SK-N-MC (cell line): ENCODE measurements at regions not wholly inside any gene's neighbourhood (a gene's known extent, or its start where the extent isn't known, plus 50 kb on each side); places are given as distances from the start of the nearest gene placed in this dataset.

ENCODE experiments used
- DNase-seq: peaks from one replicate; pipeline ENCODE4 v3.0.0-alpha.2; 2011; ENCODE audit warnings: low read depth, low spot score
- H3K27ac ChIP-seq: fragments of 200-600 bp; sonication (generic); 2 replicates; pipeline ENCODE4 v1.5.1; 2016; ENCODE audit warnings: mixed run types
- H3K36me3 ChIP-seq: fragments of 200-600 bp; sonication (generic); 2 replicates; pipeline ENCODE4 v1.6.1; 2017; ENCODE audit warnings: antibody characterized with exemption, low read length, mixed read lengths; ENCODE audit not compliant: insufficient read depth
- H3K4me3 ChIP-seq: fragments of 200-600 bp; sonication (generic); 2 replicates; pipeline ENCODE4 v1.5.1; 2016
- H3K9ac ChIP-seq: fragments of 200-600 bp; sonication (generic); 2 replicates; pipeline ENCODE4 v1.8.0; 2017; ENCODE audit warnings: mixed run types, mixed read lengths; ENCODE audit not compliant: insufficient read length
- H3K9me3 ChIP-seq: fragments of 200-600 bp; sonication (generic); 2 replicates; pipeline ENCODE4 v1.6.1; 2017; ENCODE audit warnings: low read depth, mild to moderate bottlenecking, antibody characterized with exemption, low read length, moderate library complexity, mixed read lengths
- EZH2 ChIP-seq: fragments of 200-600 bp; sonication (generic); IDR thresholded peaks from one replicate; pipeline ENCODE4 v1.6.1; 2017; ENCODE audit warnings: antibody characterized with exemption
- FOXP2 ChIP-seq: optimal IDR thresholded peaks from 2 replicates; pipeline ENCODE3; 2011; ENCODE audit warnings: mild to moderate bottlenecking, moderate library complexity; ENCODE audit not compliant: insufficient read depth; ENCODE audit errors: extremely low read length, control extremely low read depth
- POLR2AphosphoS5 ChIP-seq: IDR thresholded peaks from 2 replicates; pipeline ENCODE4 v1.6.1; 2012; ENCODE audit warnings: mild to moderate bottlenecking, low read depth, low read length, borderline replicate concordance

DNA sequence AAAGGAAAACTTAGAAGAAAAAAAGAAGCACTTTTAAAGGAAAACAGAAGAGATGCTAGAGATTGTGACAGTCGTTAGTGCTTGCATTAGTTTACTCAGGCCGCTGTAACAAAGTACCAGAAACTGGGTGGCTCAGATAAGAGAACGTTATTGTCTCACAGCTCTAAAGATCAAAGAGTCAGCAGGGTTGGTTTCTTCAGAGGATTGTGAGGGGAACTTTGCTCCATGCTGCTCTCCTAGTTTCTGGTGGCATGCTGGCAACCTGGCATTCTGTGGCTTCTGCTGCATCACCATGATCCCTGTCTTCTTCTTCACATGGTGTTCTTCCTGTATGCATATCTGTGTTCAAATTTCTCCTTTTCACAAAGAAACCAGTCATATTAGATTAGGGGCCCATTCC is 119.4 kb upstream of the PLEKHA5 start:
- TF ChIP-seq FOXP2 (no peak), POLR2AphosphoS5 (no peak), EZH2 (no peak)
- H3K27ac ChIP-seq, result no peak overlapping the region
- DNase-seq, result no peak

DNA sequence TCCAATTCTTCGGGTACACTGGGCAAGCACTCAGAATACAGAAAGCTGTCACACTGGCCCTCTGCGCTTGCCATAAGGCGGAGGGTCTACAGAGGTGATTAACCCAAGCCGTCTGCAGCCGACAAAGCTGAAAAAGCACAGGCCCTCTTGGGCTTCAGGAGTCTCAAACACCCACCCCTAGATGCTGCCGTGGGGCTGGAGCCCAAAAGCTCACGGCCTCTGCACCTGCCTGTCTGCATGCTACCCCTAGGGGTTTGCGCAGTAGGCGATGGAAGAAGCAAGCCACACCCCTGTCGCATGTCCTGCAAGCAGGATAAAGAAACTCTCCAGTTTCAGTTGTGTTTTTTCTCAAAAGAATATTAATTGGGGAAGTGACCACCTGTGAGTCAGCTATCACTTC is 118.8 kb upstream of the PLEKHA5 start:
- Histone ChIP-seq H3K4me3 (no peak overlapping the region), H3K9ac (no peak overlapping the region), H3K27ac (no peak overlapping the region), H3K36me3 (no peaks in the 10 kb centered on the region), H3K9me3 (no peaks in the 10 kb centered on the region)
- no peak for DNase-seq
- TF ChIP-seq FOXP2 (no peak), EZH2 (no peak), POLR2AphosphoS5 (no peak)

More for the DNA sequence above, 119.4 kb upstream of the PLEKHA5 start:
- no peak overlapping the region for H3K9ac ChIP-seq
- no peaks in the 10 kb centered on the region for H3K9me3 ChIP-seq
- H3K4me3 ChIP-seq, result no peak overlapping the region
- H3K36me3 ChIP-seq, result no peaks in the 10 kb centered on the region

DNA sequence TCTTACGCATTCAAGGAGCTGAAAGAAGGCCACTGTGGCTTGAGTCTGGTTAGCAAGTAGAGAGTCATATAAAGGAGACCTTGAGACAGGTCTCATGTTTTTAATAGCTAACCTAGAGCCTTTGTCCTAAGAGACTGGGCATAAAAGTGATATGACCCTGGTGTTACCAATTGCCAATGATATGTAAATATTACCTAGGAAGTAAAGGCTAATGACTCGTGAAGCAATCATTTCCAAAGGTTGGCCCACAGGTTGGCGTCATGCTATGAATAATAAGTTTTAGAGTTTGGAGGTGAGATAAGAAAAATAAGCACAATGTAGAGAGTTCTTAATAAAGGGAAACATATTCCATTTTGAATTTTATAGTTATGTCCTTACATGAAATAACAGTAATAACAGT is 116.6 kb upstream of the PLEKHA5 start:
- no peak for DNase-seq
- H3K27ac ChIP-seq, result no peak overlapping the region
- H3K9ac ChIP-seq, result no peak overlapping the region
- no peaks in the 10 kb centered on the region for H3K36me3 ChIP-seq
- no peak for TF ChIP-seq FOXP2
- H3K4me3 ChIP-seq, result no peak overlapping the region
- H3K9me3 ChIP-seq, result no peaks in the 10 kb centered on the region

DNA sequence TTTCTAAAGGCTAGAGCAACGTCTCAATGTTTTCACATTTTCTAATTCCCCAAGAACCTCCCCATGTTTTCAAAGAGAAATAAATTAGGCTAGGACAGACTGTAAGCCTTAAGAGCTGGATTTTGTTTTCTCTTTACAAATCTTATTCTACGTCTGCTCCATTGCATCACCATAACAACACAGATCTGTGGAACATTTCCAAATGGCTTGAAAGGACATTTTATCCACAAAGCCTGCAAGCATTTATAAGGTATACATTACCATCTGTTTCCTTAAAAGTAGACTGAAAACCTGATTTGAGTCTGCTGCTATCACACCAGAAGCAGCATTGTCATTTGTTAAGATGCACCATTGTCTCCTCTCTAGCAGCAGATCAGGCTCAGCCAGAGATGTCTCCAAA is 115.3 kb upstream of the PLEKHA5 start:
- Histone ChIP-seq H3K9ac (no peak overlapping the region), H3K4me3 (no peak overlapping the region), H3K9me3 (no peaks in the 10 kb centered on the region), H3K27ac (no peak overlapping the region), H3K36me3 (no peaks in the 10 kb centered on the region)
- TF ChIP-seq EZH2, result no peak
- no peak for TF ChIP-seq FOXP2
- no peak for TF ChIP-seq POLR2AphosphoS5
- no peak for DNase-seq

DNA sequence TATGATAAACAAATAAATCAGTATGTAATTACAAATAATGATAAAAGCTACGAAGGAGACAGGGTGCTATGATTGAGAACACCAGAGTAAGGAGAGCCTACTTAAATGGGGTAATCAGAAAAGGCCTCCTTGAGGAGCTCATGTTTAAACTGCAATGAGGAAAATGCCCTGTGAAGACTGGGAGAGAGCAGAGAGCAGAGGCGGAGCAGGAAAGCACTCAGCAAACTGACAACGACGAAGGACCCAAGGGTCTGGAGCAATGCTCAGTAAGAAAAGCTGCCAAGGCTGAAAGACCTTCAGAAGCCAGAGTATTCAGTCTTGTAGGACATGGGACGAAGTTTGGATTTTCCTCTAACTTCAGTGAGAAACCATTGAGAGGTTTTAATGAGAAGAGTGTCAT is 114.2 kb upstream of the PLEKHA5 start:
- no peak overlapping the region for H3K9ac ChIP-seq
- DNase-seq, result no peak
- H3K9me3 ChIP-seq, result no peaks in the 10 kb centered on the region
- H3K36me3 ChIP-seq, result no peaks in the 10 kb centered on the region
- H3K4me3 ChIP-seq, result no peak overlapping the region
- no peak overlapping the region for H3K27ac ChIP-seq
- no peak for TF ChIP-seq FOXP2
- no peak for TF ChIP-seq POLR2AphosphoS5
- TF ChIP-seq EZH2, result no peak

DNA sequence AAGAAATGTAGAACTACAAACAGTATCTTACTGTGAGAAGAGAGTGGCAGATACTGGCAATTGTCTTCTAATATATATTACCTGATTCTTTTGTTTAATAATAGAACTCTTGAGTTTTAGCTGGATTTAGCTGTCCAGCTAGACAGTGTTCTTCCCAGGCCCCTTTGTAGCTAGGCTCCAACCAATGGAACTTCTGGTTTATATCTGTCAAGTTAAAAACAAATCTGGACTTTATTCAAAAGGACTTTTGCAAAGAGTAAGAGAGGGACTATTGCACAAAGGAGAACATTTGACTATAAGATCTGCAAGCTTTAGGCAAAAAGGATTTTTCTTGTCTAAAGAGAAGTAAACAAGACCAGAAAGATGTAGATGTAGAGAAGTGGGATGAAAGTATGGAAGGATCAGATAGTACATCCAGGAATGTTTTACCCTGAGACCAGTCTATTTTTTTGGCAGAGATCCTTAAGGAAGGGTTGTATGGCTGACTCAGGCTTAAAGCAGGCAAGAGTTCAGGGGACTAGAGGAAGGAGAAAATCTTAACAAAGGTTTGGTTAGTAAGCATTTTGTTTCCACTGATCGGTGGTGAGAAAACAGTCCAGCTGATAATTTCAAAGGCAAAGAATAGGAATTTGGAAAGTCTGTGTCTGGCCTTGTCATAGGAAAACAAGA is 111.1 kb upstream of the PLEKHA5 start:
- Histone ChIP-seq H3K9me3 (no peaks in the 10 kb centered on the region), H3K27ac (no peak overlapping the region)

DNA sequence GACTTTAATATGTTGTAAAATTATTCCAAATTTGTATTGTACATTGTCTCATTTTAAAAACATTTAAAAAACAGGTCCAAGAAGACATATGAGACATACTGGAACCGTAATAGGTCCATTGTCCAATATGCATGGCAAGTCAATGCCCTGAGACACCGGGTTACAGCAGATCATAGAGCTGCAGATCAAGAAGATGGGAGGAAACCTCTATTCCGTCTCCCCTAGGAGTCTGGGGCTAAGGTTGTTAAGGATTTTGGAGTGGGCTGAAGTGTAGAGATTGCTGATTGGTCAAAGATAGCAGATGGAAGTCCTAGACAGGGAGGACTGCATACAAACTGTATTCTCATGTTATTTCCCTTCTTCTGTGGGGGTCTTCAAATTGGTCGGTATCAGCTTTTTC is 108.3 kb upstream of the PLEKHA5 start:
- Histone ChIP-seq H3K36me3 (no peaks in the 10 kb centered on the region), H3K9ac (no peak overlapping the region), H3K9me3 (no peaks in the 10 kb centered on the region), H3K27ac (no peak overlapping the region), H3K4me3 (no peak overlapping the region)
- no peak for TF ChIP-seq POLR2AphosphoS5
- no peak for TF ChIP-seq EZH2
- DNase-seq, result no peak

More for the DNA sequence above, 111.1 kb upstream of the PLEKHA5 start:
- Histone ChIP-seq H3K36me3 (no peaks in the 10 kb centered on the region), H3K9ac (no peak overlapping the region), H3K4me3 (no peak overlapping the region)
- DNase-seq, result no peak
- TF ChIP-seq FOXP2 (no peak), EZH2 (no peak), POLR2AphosphoS5 (no peak)

DNA sequence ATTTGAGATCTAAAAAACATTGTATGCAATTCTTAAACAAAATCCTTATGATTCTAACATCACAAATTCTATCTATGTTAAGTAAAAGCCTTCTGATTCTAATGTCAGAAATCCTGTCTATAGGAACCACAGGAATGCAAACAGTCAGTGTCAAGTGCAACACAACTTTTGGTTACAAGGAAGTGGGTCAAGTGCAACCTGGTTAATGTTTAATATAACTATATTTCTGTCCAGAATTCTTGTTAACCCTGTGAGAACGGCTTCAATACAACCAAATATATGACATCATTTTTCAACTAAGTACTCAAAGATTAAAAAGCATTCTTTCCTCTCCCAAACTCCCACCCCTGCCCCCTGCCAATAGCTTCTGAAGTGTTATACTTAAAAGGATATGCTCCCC is 107.9 kb upstream of the PLEKHA5 start:
- Histone ChIP-seq H3K4me3 (no peak overlapping the region), H3K9me3 (no peaks in the 10 kb centered on the region), H3K36me3 (no peaks in the 10 kb centered on the region), H3K27ac (no peak overlapping the region), H3K9ac (no peak overlapping the region)
- TF ChIP-seq EZH2, result no peak
- TF ChIP-seq POLR2AphosphoS5, result no peak
- TF ChIP-seq FOXP2, result no peak
- DNase-seq, result no peak

DNA sequence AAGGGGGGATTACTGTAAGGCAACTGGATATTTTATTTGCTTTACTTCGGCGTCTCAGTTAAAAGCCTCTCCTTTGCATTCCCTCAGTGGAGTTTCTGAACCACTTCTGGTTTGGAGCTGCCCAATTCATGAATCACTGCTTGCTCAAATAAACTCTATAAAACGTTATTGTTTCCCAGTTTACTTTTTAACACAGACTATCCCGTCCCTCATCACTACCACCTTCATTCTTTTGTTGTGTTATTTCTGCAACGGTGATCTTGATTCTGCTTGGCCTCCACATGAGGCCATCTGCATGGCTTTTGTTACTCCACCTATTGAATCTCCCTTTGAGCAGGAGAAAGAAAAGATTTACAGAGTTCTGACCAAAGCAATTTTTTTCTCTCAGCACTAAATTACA is 104.0 kb upstream of the PLEKHA5 start:
- no peak overlapping the region for H3K4me3 ChIP-seq
- no peak overlapping the region for H3K9ac ChIP-seq
- H3K9me3 ChIP-seq, result no peaks in the 10 kb centered on the region
- H3K36me3 ChIP-seq, result no peaks in the 10 kb centered on the region
- no peak for DNase-seq
- TF ChIP-seq POLR2AphosphoS5, result no peak
- TF ChIP-seq EZH2, result no peak
- no peak for TF ChIP-seq FOXP2
- no peak overlapping the region for H3K27ac ChIP-seq

DNA sequence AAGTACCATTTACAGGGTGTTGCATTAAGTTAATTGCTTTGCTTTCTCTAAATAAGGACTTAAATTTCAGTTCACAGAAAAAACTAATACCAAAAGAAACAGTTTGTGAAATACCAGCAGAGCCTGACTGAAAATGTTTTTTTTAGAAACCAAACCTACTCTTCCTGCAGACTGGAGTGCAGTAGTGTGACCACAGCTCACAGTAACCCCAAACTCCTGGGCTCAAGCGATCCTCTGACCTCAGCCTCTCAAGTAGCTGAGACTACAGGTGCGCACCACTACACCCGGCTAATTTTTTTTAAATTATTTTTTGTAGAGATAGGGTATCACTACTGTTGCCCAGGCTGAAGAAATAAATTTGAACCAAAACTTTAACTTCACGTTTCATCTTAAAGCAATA is 103.5 kb upstream of the PLEKHA5 start:
- Histone ChIP-seq H3K9ac (no peak overlapping the region), H3K27ac (no peak overlapping the region), H3K4me3 (no peak overlapping the region), H3K36me3 (no peaks in the 10 kb centered on the region), H3K9me3 (no peaks in the 10 kb centered on the region)
- no peak for DNase-seq
- TF ChIP-seq POLR2AphosphoS5 (no peak), FOXP2 (no peak), EZH2 (no peak)
